ENCODE measurements at regions not wholly inside any gene's neighbourhood (a gene's known extent, or its start where the extent isn't known, plus 50 kb on each side); places are given as distances from the start of the nearest gene placed in this dataset.

DNA sequence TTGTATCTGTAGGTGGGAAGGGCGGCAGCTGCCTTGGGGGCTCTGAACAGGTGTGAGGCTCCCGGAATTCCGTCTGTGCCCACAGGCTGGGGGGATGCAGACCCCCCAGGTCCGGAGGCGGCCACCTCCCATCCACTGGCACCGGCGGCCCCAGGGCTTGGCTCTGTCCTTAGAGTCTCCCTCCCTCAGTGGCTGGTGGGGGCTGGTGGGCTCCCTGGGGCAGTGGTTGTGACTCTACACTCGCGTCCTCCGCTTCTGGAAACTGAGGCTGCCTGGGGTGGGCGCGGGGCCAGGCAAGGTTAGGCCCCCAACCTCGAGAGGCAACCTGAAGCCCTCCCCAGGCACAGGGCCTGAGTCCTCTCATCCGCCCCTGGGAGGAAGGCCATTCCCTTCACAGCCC, 1305.4 kb downstream of the BRD1 start:
- H3K14ac ChIP-seq (replicated peaks; ENCODE audit: low read depth, low read length), result no peak overlapping the region
- no peaks in the 10 kb centered on the region for H3K9me1 ChIP-seq (ENCODE audit: insufficient read depth, low read length)
- H3K9me3 ChIP-seq (ENCODE audit: control insufficient read depth, insufficient read depth, low read length), result peaks cover 76% of the 10 kb centered on the region
- in situ Hi-C loops (cut with MboI; ENCODE audit: low sequenced_read_pairs), result no loop called here
- 28% methylated on average over 3 of the region's 14 CpGs; no CpG with 5 or more reads in 1 of the 2 experiments for WGBS, 2 experiments (ENCODE audit: extremely low coverage in 2 of 2, insufficient read length in 1 of 2)
- dilution Hi-C loops (cut with HindIII; ENCODE audit: low sequenced_read_pairs, unreplicated experiment), result no loop called here
- H2AK5ac ChIP-seq (ENCODE audit: low read depth, low read length), result no peak overlapping the region
- ChIA-PET CTCF (no interaction called here), POLR2A (ENCODE audit: unreplicated experiment) (no interaction called here)
- H3K4me1 ChIP-seq (ENCODE audit: control insufficient read depth, insufficient read depth, low read length), result no peaks in the 10 kb centered on the region
- H3K9ac ChIP-seq (ENCODE audit: low read depth, low read length), result no peak overlapping the region
- no peak overlapping the region for H2AK9ac ChIP-seq (replicated peaks; ENCODE audit: low read depth, low read length, poor library complexity)
- TF ChIP-seq MAFK (IDR thresholded peaks at IDR 0.05; ENCODE audit: low read depth, low read length), result no peak
- TF ChIP-seq BHLHE40 (IDR thresholded peaks at IDR 0.05; ENCODE audit: low read depth, low read length), result no peak
- no peak for TF ChIP-seq SMC3 (IDR thresholded peaks at IDR 0.05; ENCODE audit: low read depth, low read length)
- no peak for TF ChIP-seq RAD21 (IDR thresholded peaks at IDR 0.05; ENCODE audit: low read length)
- TF ChIP-seq RCOR1 (IDR thresholded peaks at IDR 0.05; ENCODE audit: insufficient replicate concordance, low read length), result no peak
- TF ChIP-seq FOS (IDR thresholded peaks at IDR 0.05; ENCODE audit: low read depth, low read length), result no peak
- TF ChIP-seq, protein P1, sequence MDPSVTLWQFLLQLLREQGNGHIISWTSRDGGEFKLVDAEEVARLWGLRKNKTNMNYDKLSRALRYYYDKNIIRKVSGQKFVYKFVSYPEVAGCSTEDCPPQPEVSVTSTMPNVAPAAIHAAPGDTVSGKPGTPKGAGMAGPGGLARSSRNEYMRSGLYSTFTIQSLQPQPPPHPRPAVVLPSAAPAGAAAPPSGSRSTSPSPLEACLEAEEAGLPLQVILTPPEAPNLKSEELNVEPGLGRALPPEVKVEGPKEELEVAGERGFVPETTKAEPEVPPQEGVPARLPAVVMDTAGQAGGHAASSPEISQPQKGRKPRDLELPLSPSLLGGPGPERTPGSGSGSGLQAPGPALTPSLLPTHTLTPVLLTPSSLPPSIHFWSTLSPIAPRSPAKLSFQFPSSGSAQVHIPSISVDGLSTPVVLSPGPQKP (IDR thresholded peaks at IDR 0.05; ENCODE audit: borderline replicate concordance, low read depth, low read length), result no peak
- TF ChIP-seq, protein P2, sequence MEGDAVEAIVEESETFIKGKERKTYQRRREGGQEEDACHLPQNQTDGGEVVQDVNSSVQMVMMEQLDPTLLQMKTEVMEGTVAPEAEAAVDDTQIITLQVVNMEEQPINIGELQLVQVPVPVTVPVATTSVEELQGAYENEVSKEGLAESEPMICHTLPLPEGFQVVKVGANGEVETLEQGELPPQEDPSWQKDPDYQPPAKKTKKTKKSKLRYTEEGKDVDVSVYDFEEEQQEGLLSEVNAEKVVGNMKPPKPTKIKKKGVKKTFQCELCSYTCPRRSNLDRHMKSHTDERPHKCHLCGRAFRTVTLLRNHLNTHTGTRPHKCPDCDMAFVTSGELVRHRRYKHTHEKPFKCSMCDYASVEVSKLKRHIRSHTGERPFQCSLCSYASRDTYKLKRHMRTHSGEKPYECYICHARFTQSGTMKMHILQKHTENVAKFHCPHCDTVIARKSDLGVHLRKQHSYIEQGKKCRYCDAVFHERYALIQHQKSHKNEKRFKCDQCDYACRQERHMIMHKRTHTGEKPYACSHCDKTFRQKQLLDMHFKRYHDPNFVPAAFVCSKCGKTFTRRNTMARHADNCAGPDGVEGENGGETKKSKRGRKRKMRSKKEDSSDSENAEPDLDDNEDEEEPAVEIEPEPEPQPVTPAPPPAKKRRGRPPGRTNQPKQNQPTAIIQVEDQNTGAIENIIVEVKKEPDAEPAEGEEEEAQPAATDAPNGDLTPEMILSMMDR (conservative IDR thresholded peaks at IDR 0.05; ENCODE audit: low read depth, low read length), result no peak
- TF ChIP-seq, protein P3, sequence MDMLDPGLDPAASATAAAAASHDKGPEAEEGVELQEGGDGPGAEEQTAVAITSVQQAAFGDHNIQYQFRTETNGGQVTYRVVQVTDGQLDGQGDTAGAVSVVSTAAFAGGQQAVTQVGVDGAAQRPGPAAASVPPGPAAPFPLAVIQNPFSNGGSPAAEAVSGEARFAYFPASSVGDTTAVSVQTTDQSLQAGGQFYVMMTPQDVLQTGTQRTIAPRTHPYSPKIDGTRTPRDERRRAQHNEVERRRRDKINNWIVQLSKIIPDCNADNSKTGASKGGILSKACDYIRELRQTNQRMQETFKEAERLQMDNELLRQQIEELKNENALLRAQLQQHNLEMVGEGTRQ (IDR thresholded peaks at IDR 0.05; ENCODE audit: low read depth, low read length), result no peak
- no peak for TF ChIP-seq MAZ (IDR thresholded peaks at IDR 0.05; ENCODE audit: borderline replicate concordance, low read depth, low read length)
- no peak for TF ChIP-seq CEBPB (IDR thresholded peaks at IDR 0.05; ENCODE audit: low read depth, low read length)
- TF ChIP-seq CHD1 (IDR thresholded peaks at IDR 0.05; ENCODE audit: low read depth, low read length), result no peak
- no peak for TF ChIP-seq NFE2L2 (IDR thresholded peaks at IDR 0.05; ENCODE audit: low read depth, low read length)
- TF ChIP-seq RFX5 (IDR thresholded peaks at IDR 0.05; ENCODE audit: low read depth, low read length), result no peak
- TF ChIP-seq MXI1 (IDR thresholded peaks at IDR 0.05; ENCODE audit: borderline replicate concordance, low read depth, low read length), result no peak
- no peak for TF ChIP-seq POLR2A (IDR thresholded peaks at IDR 0.05; ENCODE audit: low read depth, low read length)
- intact Hi-C loops (cut with micrococcal nuclease), result no loop called here
- no peak overlapping the region for H4K91ac ChIP-seq (ENCODE audit: insufficient read depth, low read depth, low read length)
- no peak overlapping the region for H3K18ac ChIP-seq (ENCODE audit: low read depth, low read length)
- H3K36me3 ChIP-seq (ENCODE audit: control insufficient read depth, insufficient read depth, low read length), result no peaks in the 10 kb centered on the region
- H4K8ac ChIP-seq (ENCODE audit: low read depth in 2 of 2, low read length in 2 of 2), result no peak overlapping the region
- no peak overlapping the region for H2BK15ac ChIP-seq (ENCODE audit: low read depth, low read length)
- H3K79me1 ChIP-seq (ENCODE audit: low read depth in 1 of 2, low read length in 2 of 2), result no peaks in the 10 kb centered on the region
- H3K4ac ChIP-seq (ENCODE audit: low read depth, low read length), result no peak overlapping the region
- no peak overlapping the region for H3K23ac ChIP-seq (ENCODE audit: low read depth, low read length)
- H2BK5ac ChIP-seq (ENCODE audit: low read depth, low read length, poor library complexity, severe bottlenecking), result no peak overlapping the region
- H3K4me2 ChIP-seq (ENCODE audit: low read depth, low read length), result no peak overlapping the region
- no peak overlapping the region for H3K27ac ChIP-seq (ENCODE audit: insufficient read depth, low read length)
- H2BK120ac ChIP-seq (ENCODE audit: low read depth, low read length), result no peak overlapping the region
- H2BK20ac ChIP-seq (ENCODE audit: low read depth, low read length), result no peak overlapping the region
- DNase-seq (no peak), ATAC-seq (ENCODE audit: low read depth) (no peak)
- no peak overlapping the region for H2AFZ ChIP-seq (replicated peaks; ENCODE audit: low read length, poor library complexity)
- H3K56ac ChIP-seq (ENCODE audit: extremely low read depth, insufficient read depth, low read length), result no peak overlapping the region
- BruUV-seq (replicated peaks), result no TSS peak
- no peak overlapping the region for H4K5ac ChIP-seq (ENCODE audit: low read depth, low read length)
- no peaks in the 10 kb centered on the region for H4K20me1 ChIP-seq (ENCODE audit: insufficient read depth, low read length)
- H3K27me3 ChIP-seq (ENCODE audit: control insufficient read depth, insufficient read depth, low read length), result no peaks in the 10 kb centered on the region
- H3K4me3 ChIP-seq (ENCODE audit: insufficient read depth, low read depth, low read length), result no peak overlapping the region

All from IMR-90 (cell line).